Activated CD4-positive, alpha-beta memory T cell treated with anti-CD3 and anti-CD28 coated beads, Interleukin-2, amount 10 ng/mL, durations not matched to agents 7 days and 5 days (primary cell): ENCODE measurements at regions not wholly inside any gene's neighbourhood (a gene's known extent, or its start where the extent isn't known, plus 50 kb on each side); places are given as distances from the start of the nearest gene placed in this dataset.
"Not testable (repeated sequence)": the region's sequence is repeated elsewhere in the genome, so short reads cannot be mapped to it uniquely, and the experiment has no call there.

Source experiments
- CTCF ChIA-PET: fragments of 350-600 bp; sonication (Branson Sonifier 250); formaldehyde crosslinking; loops from one replicate; lab custom pipeline; 2021; ENCODE audit warnings: antibody characterized with exemption, inconsistent platforms; lab: Charles Lee
- POLR2A ChIA-PET: fragments of 350-600 bp; sonication (Branson Sonifier 250); formaldehyde crosslinking; loops from one replicate; lab custom pipeline; 2021; ENCODE audit warnings: antibody characterized with exemption; lab: Charles Lee
- DNase-seq: peaks from one replicate; pipeline ENCODE4 v3.0.0-alpha.2; 2020
- H3K27ac Mint-ChIP-seq: one replicate; pipeline ENCODE4 v1.8.0; 2021; ENCODE audit warnings: mild to moderate bottlenecking, mixed read lengths
- H3K27me3 Mint-ChIP-seq: one replicate; pipeline ENCODE4 v1.8.0; 2021; ENCODE audit warnings: mixed read lengths
- H3K36me3 Mint-ChIP-seq: one replicate; pipeline ENCODE4 v1.8.0; 2021; ENCODE audit warnings: low read depth, mixed read lengths
- H3K4me1 Mint-ChIP-seq: one replicate; pipeline ENCODE4 v1.8.0; 2021; ENCODE audit warnings: mixed read lengths
- H3K4me3 Mint-ChIP-seq: one replicate; pipeline ENCODE4 v1.8.0; 2021; ENCODE audit warnings: mild to moderate bottlenecking, mixed read lengths
- H3K9me3 Mint-ChIP-seq: one replicate; pipeline ENCODE4 v1.8.0; 2021; ENCODE audit warnings: mixed read lengths

- no peaks in the 10 kb centered on the region for H3K27me3 Mint-ChIP-seq
- H3K4me1 Mint-ChIP-seq = no peaks in the 10 kb centered on the region
- H3K36me3 Mint-ChIP-seq = no peaks in the 10 kb centered on the region
- DNase-seq = no peak
- no peak overlapping the region for H3K4me3 Mint-ChIP-seq
- CTCF ChIA-PET = no interaction called here
- POLR2A ChIA-PET = no interaction called here
- H3K9me3 Mint-ChIP-seq = no peaks in the 10 kb centered on the region
- no peak overlapping the region for H3K27ac Mint-ChIP-seq
Observed at GRCh38 chrX:129092757-129093156, 430.5 kb downstream of the SMARCA1 start.

- ChIA-PET POLR2A (no interaction called here), CTCF (no interaction called here)
- no peak for DNase-seq
- Mint-ChIP-seq H3K4me1 (no peaks in the 10 kb centered on the region), H3K9me3 (no peaks in the 10 kb centered on the region), H3K27me3 (no peaks in the 10 kb centered on the region), H3K27ac (no peak overlapping the region), H3K36me3 (no peaks in the 10 kb centered on the region), H3K4me3 (no peak overlapping the region)
Observed at GRCh38 chrX:129092242-129092641, 431.0 kb downstream of the SMARCA1 start.

- Mint-ChIP-seq H3K9me3 (no peaks in the 10 kb centered on the region), H3K36me3 (no peaks in the 10 kb centered on the region), H3K4me1 (no peaks in the 10 kb centered on the region), H3K4me3 (no peak overlapping the region), H3K27me3 (no peaks in the 10 kb centered on the region), H3K27ac (no peak overlapping the region)
- no peak for DNase-seq
- ChIA-PET POLR2A (no interaction called here), CTCF (no interaction called here)
Observed at GRCh38 chrX:129091097-129091496, 432.2 kb downstream of the SMARCA1 start.

- H3K4me3 Mint-ChIP-seq = no peak overlapping the region
- no peak for DNase-seq
- CTCF ChIA-PET = no interaction called here
- POLR2A ChIA-PET = no interaction called here
- no peaks in the 10 kb centered on the region for H3K36me3 Mint-ChIP-seq
- H3K27ac Mint-ChIP-seq = no peak overlapping the region
- H3K27me3 Mint-ChIP-seq = no peaks in the 10 kb centered on the region
- H3K9me3 Mint-ChIP-seq = no peaks in the 10 kb centered on the region
- H3K4me1 Mint-ChIP-seq = no peaks in the 10 kb centered on the region
Observed at GRCh38 chrX:129086802-129087201, 436.5 kb downstream of the SMARCA1 start.

GRCh38 chrX:129084291-129084690, 439.0 kb downstream of the SMARCA1 start:
- H3K27me3 Mint-ChIP-seq, H3K4me3 Mint-ChIP-seq, H3K36me3 Mint-ChIP-seq, H3K9me3 Mint-ChIP-seq, DNase-seq, CTCF ChIA-PET, H3K4me1 Mint-ChIP-seq, POLR2A ChIA-PET, H3K27ac Mint-ChIP-seq: not testable (repeated sequence)

- no peak for DNase-seq
- Mint-ChIP-seq H3K36me3 (no peaks in the 10 kb centered on the region), H3K4me3 (no peak overlapping the region), H3K9me3 (no peaks in the 10 kb centered on the region), H3K27me3 (no peaks in the 10 kb centered on the region), H3K27ac (no peak overlapping the region), H3K4me1 (no peaks in the 10 kb centered on the region)
- ChIA-PET POLR2A (no interaction called here), CTCF (no interaction called here)
Observed at GRCh38 chrX:129077424-129078170, 445.7 kb downstream of the SMARCA1 start.

GRCh38 chrX:129071390-129071789, 451.9 kb downstream of the SMARCA1 start:
- ChIA-PET POLR2A (no interaction called here), CTCF (no interaction called here)
- no peak overlapping the region for H3K27ac Mint-ChIP-seq
- no peak for DNase-seq
- no peaks in the 10 kb centered on the region for H3K27me3 Mint-ChIP-seq
- no peaks in the 10 kb centered on the region for H3K4me1 Mint-ChIP-seq
- no peaks in the 10 kb centered on the region for H3K36me3 Mint-ChIP-seq
- no peak overlapping the region for H3K4me3 Mint-ChIP-seq
- no peaks in the 10 kb centered on the region for H3K9me3 Mint-ChIP-seq

- POLR2A ChIA-PET = no interaction called here
- Mint-ChIP-seq H3K36me3 (no peaks in the 10 kb centered on the region), H3K4me3 (no peak overlapping the region), H3K4me1 (no peaks in the 10 kb centered on the region), H3K27ac (no peak overlapping the region), H3K9me3 (no peaks in the 10 kb centered on the region), H3K27me3 (no peaks in the 10 kb centered on the region)
- DNase-seq = no peak
- CTCF ChIA-PET = no interaction called here
Observed at GRCh38 chrX:129065895-129066294, 457.4 kb downstream of the SMARCA1 start.

- Mint-ChIP-seq H3K36me3 (no peaks in the 10 kb centered on the region), H3K9me3 (no peaks in the 10 kb centered on the region), H3K27me3 (no peaks in the 10 kb centered on the region), H3K4me3 (no peak overlapping the region), H3K4me1 (no peaks in the 10 kb centered on the region), H3K27ac (no peak overlapping the region)
- ChIA-PET POLR2A (no interaction called here), CTCF (no interaction called here)
- no peak for DNase-seq
Observed at GRCh38 chrX:129058405-129058804, 464.9 kb downstream of the SMARCA1 start.

- no peaks in the 10 kb centered on the region for H3K27me3 Mint-ChIP-seq
- H3K27ac Mint-ChIP-seq = no peak overlapping the region
- no peaks in the 10 kb centered on the region for H3K9me3 Mint-ChIP-seq
- no peaks in the 10 kb centered on the region for H3K4me1 Mint-ChIP-seq
- CTCF ChIA-PET = no interaction called here
- no peak for DNase-seq
- H3K36me3 Mint-ChIP-seq = no peaks in the 10 kb centered on the region
- POLR2A ChIA-PET = no interaction called here
- H3K4me3 Mint-ChIP-seq = no peak overlapping the region
Observed at GRCh38 chrX:129043138-129043537, 480.2 kb downstream of the SMARCA1 start.

- ChIA-PET POLR2A (no interaction called here), CTCF (no interaction called here)
- no peak for DNase-seq
- Mint-ChIP-seq H3K4me3 (no peak overlapping the region), H3K9me3 (no peaks in the 10 kb centered on the region), H3K36me3 (no peaks in the 10 kb centered on the region), H3K27me3 (no peaks in the 10 kb centered on the region), H3K27ac (no peak overlapping the region), H3K4me1 (no peaks in the 10 kb centered on the region)
Observed at GRCh38 chrX:129041319-129041718, 482.0 kb downstream of the SMARCA1 start.

GRCh38 chrX:129040124-129040523, 483.2 kb downstream of the SMARCA1 start:
- ChIA-PET CTCF (interaction anchor here (0.6 kb wide), 1 partner anchor 10 kb away, joined by 5 read pairs; no protein-coding TSS in a partner anchor), POLR2A (no interaction called here)
- H3K27me3 Mint-ChIP-seq = no peaks in the 10 kb centered on the region
- no peaks in the 10 kb centered on the region for H3K36me3 Mint-ChIP-seq
- H3K27ac Mint-ChIP-seq = no peak overlapping the region
- H3K4me1 Mint-ChIP-seq = no peaks in the 10 kb centered on the region
- H3K9me3 Mint-ChIP-seq = no peaks in the 10 kb centered on the region
- DNase-seq = no peak
- no peak overlapping the region for H3K4me3 Mint-ChIP-seq

- no peak overlapping the region for H3K27ac Mint-ChIP-seq
- POLR2A ChIA-PET = no interaction called here
Observed at GRCh38 chrX:129039176-129039575, 484.1 kb downstream of the SMARCA1 start.

GRCh38 chrX:129037389-129037788, 485.9 kb downstream of the SMARCA1 start:
- CTCF ChIA-PET = no interaction called here
- DNase-seq = no peak

More at GRCh38 chrX:129039176-129039575, 484.1 kb downstream of the SMARCA1 start:
- Mint-ChIP-seq H3K4me3 (no peak overlapping the region), H3K4me1 (no peaks in the 10 kb centered on the region), H3K9me3 (no peaks in the 10 kb centered on the region), H3K36me3 (no peaks in the 10 kb centered on the region), H3K27me3 (no peaks in the 10 kb centered on the region)
- CTCF ChIA-PET = interaction anchor here (0.6 kb wide), 1 partner anchor 9 kb away, joined by 5 read pairs; no protein-coding TSS in a partner anchor
- no peak for DNase-seq

More at GRCh38 chrX:129037389-129037788, 485.9 kb downstream of the SMARCA1 start:
- no peaks in the 10 kb centered on the region for H3K36me3 Mint-ChIP-seq
- POLR2A ChIA-PET = no interaction called here
- no peaks in the 10 kb centered on the region for H3K27me3 Mint-ChIP-seq
- no peaks in the 10 kb centered on the region for H3K9me3 Mint-ChIP-seq
- H3K4me3 Mint-ChIP-seq = no peak overlapping the region
- no peak overlapping the region for H3K27ac Mint-ChIP-seq
- no peaks in the 10 kb centered on the region for H3K4me1 Mint-ChIP-seq
